ENCODE measurements at regions not wholly inside any gene's neighbourhood (a gene's known extent, or its start where the extent isn't known, plus 50 kb on each side); places are given as distances from the start of the nearest gene placed in this dataset.

DNA sequence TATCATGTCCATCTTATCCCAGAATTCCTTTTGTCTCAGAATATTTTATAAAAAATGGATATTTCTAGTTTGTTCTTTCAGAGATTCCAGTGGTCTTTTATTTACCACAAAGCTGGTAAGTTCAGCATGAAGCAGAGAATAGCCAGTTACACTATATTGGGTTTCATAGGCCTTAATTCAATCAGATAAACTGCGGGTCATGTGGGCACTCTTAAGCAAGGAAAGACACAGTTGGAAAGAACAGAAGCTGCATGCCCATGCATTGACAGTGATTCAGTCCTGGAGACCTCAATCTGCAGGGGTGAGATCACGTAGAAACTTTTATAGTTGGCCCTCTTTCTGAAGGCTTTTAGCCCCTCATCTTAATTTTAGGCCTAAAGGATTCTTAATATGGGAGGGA lies 281.3 kb upstream of the IGFBP3 start:
- H3K27ac ChIP-seq (ENCODE audit: low read length in 2 of 2): no peak overlapping the region
- H3K27me3 Mint-ChIP-seq: peaks cover 2% of the 10 kb centered on the region
- no peak overlapping the region for H3K4me3 Mint-ChIP-seq
- peaks cover 0 to 9% (median 0%) of the 10 kb centered on the region in 3 donors for H3K9me3 ChIP-seq (ENCODE audit: control extremely low read depth in 1 of 3, control insufficient read depth in 2 of 3, insufficient read depth in 1 of 3, low read length in 2 of 3)
- no peak overlapping the region for H3K27ac Mint-ChIP-seq
- H3K36me3 ChIP-seq (replicated peaks in 1 of 2; ENCODE audit: control extremely low read depth in 1 of 2, control insufficient read depth in 1 of 2, extremely low read depth in 1 of 2, insufficient read depth in 2 of 2, low read length in 1 of 2): no peaks in the 10 kb centered on the region
- ATAC-seq (ENCODE audit: low read depth): no peak
- H2AFZ ChIP-seq (ENCODE audit: insufficient read depth, low read depth, low read length, poor library complexity, severe bottlenecking): no peak overlapping the region
- intact Hi-C loops (cut with micrococcal nuclease): no loop called here
- H3K4me3 ChIP-seq (ENCODE audit: control extremely low read depth in 1 of 5, extremely low read depth in 1 of 5, insufficient read depth in 1 of 5, low read depth in 2 of 5, low read length in 4 of 5): no peak overlapping the region
- ChIA-PET POLR2A (no interaction called here), CTCF (no interaction called here)
- no peak overlapping the region for H3K9ac ChIP-seq (ENCODE audit: low read length)
- H3K4me2 ChIP-seq (replicated peaks; ENCODE audit: low read depth, low read length, poor library complexity, severe bottlenecking): no peak overlapping the region
- no peak for DNase-seq
- no peak for TF ChIP-seq EZH2 (IDR thresholded peaks at IDR 0.05; ENCODE audit: borderline replicate concordance, insufficient read depth, low read depth, low read length, poor library complexity, severe bottlenecking)
- TF ChIP-seq, protein P1, sequence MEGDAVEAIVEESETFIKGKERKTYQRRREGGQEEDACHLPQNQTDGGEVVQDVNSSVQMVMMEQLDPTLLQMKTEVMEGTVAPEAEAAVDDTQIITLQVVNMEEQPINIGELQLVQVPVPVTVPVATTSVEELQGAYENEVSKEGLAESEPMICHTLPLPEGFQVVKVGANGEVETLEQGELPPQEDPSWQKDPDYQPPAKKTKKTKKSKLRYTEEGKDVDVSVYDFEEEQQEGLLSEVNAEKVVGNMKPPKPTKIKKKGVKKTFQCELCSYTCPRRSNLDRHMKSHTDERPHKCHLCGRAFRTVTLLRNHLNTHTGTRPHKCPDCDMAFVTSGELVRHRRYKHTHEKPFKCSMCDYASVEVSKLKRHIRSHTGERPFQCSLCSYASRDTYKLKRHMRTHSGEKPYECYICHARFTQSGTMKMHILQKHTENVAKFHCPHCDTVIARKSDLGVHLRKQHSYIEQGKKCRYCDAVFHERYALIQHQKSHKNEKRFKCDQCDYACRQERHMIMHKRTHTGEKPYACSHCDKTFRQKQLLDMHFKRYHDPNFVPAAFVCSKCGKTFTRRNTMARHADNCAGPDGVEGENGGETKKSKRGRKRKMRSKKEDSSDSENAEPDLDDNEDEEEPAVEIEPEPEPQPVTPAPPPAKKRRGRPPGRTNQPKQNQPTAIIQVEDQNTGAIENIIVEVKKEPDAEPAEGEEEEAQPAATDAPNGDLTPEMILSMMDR (IDR thresholded peaks at IDR 0.05): no peak
- no peaks in the 10 kb centered on the region for H3K27me3 ChIP-seq (replicated peaks in 1 of 4; ENCODE audit: control extremely low read depth in 1 of 4, control insufficient read depth in 3 of 4, insufficient read depth in 4 of 4, low read length in 3 of 4)
- H4K20me1 ChIP-seq (ENCODE audit: control insufficient read depth, insufficient read depth, low read length, poor library complexity, severe bottlenecking): no peaks in the 10 kb centered on the region
- 80% methylated on average over 2 of the region's 2 CpGs for WGBS (ENCODE audit: insufficient coverage)
- H3K4me1 Mint-ChIP-seq: no peaks in the 10 kb centered on the region
- no peaks in the 10 kb centered on the region for H3K79me2 ChIP-seq (ENCODE audit: control insufficient read depth, insufficient read depth, low read length)
- no peaks in the 10 kb centered on the region for H3K4me1 ChIP-seq (ENCODE audit: control insufficient read depth in 2 of 2, insufficient read depth in 2 of 2, low read length in 2 of 2)
- no peaks in the 10 kb centered on the region for H3K9me3 Mint-ChIP-seq (ENCODE audit: insufficient read depth)

DNA sequence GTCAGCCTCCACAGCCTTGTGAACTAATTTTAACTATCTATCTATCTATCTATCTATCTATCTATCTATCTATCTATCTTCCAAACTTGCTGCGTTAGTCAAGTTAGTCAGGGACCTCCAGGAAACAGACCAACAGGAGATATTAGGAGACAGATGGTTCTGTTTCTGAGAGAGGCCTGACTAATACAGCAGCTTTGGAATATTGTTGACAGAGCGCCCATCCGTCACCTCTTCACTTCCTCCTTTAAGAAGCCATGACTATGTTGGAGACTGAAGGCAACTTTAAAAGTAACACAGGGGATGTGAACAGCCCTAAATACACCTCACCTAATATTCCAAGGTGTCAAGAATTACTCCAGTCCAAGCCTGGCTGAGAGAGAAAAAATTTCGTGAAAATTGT lies 280.9 kb upstream of the IGFBP3 start:
- intact Hi-C loops (cut with micrococcal nuclease): no loop called here
- Histone ChIP-seq H3K27me3 (replicated peaks in 1 of 4; ENCODE audit: control extremely low read depth in 1 of 4, control insufficient read depth in 3 of 4, insufficient read depth in 4 of 4, low read length in 3 of 4) (no peaks in the 10 kb centered on the region), H3K36me3 (replicated peaks in 1 of 2; ENCODE audit: control extremely low read depth in 1 of 2, control insufficient read depth in 1 of 2, extremely low read depth in 1 of 2, insufficient read depth in 2 of 2, low read length in 1 of 2) (no peaks in the 10 kb centered on the region), H2AFZ (ENCODE audit: insufficient read depth, low read depth, low read length, poor library complexity, severe bottlenecking) (no peak overlapping the region), H3K4me1 (ENCODE audit: control insufficient read depth in 2 of 2, insufficient read depth in 2 of 2, low read length in 2 of 2) (no peaks in the 10 kb centered on the region), H3K4me3 (ENCODE audit: control extremely low read depth in 1 of 5, extremely low read depth in 1 of 5, insufficient read depth in 1 of 5, low read depth in 2 of 5, low read length in 4 of 5) (no peak overlapping the region), H3K27ac (ENCODE audit: low read length in 2 of 2) (no peak overlapping the region), H3K79me2 (ENCODE audit: control insufficient read depth, insufficient read depth, low read length) (no peaks in the 10 kb centered on the region), H3K9me3 (ENCODE audit: control extremely low read depth in 1 of 3, control insufficient read depth in 2 of 3, insufficient read depth in 1 of 3, low read length in 2 of 3) (peaks cover 0 to 9% (median 0%) of the 10 kb centered on the region in 3 donors), H3K9ac (ENCODE audit: low read length) (no peak overlapping the region), H4K20me1 (ENCODE audit: control insufficient read depth, insufficient read depth, low read length, poor library complexity, severe bottlenecking) (no peaks in the 10 kb centered on the region), H3K4me2 (replicated peaks; ENCODE audit: low read depth, low read length, poor library complexity, severe bottlenecking) (no peak overlapping the region)
- CTCF ChIA-PET: no interaction called here
- TF ChIP-seq, protein P1 (IDR thresholded peaks at IDR 0.05): no peak
- no peak for TF ChIP-seq EZH2 (IDR thresholded peaks at IDR 0.05; ENCODE audit: borderline replicate concordance, insufficient read depth, low read depth, low read length, poor library complexity, severe bottlenecking)
- DNase-seq (no peak), ATAC-seq (ENCODE audit: low read depth) (no peak)
- Mint-ChIP-seq H3K27me3 (peaks cover 2% of the 10 kb centered on the region), H3K27ac (no peak overlapping the region), H3K4me3 (no peak overlapping the region), H3K4me1 (no peaks in the 10 kb centered on the region), H3K9me3 (ENCODE audit: insufficient read depth) (no peaks in the 10 kb centered on the region)
- no CpG with 5 or more reads among the region's 4 CpGs for WGBS (ENCODE audit: insufficient coverage)
- POLR2A ChIA-PET: no interaction called here
